ENCODE measurements at regions not wholly inside any gene's neighbourhood (a gene's known extent, or its start where the extent isn't known, plus 50 kb on each side); places are given as distances from the start of the nearest gene placed in this dataset.
"Not testable (repeated sequence)": the region's sequence is repeated elsewhere in the genome, so short reads cannot be mapped to it uniquely, and the experiment has no call there.

DNA sequence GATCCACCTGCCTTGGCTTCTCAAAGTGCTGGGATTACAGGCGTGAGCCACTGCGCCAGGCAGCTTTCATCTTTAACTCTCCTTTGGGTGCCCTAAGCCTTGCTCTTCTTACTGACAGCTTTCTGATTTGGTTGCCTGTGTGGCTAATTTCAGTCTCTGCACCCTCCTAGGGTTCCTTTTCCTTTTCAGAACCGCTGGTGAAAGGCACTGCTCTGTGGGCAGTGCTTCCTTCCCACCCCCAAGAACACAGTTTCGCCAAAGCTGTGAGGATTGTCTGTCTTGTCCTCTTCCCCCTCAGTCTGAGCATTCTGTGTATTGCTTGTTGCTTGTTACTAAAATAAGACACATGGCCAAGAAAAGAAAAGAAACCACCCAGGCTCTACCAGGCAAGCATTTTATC, 101.4 kb upstream of the FRMPD3 start:
- no peak for DNase-seq (ENCODE audit: low read depth)
- no peak overlapping the region for H3K4me3 ChIP-seq (ENCODE audit: low read length)

DNA sequence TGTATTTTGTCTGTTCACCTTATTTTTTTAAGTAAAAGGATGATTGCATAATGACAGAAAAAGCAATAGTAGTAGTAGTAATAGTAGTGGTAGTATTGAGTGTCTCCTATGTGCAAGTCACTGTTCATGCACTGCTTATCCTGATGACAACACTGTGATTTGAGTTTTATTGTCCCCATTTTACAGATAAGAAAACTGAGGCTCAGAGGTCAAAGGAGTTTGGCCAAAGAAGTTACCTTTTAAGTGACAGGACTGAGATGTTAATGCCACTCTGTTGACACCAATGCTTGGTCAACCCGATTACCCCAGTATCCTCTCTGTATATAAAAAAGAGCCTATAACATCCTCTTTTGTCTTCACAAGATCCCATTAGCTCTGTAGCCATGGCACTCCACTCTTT, 100.5 kb upstream of the FRMPD3 start:
- no peak overlapping the region for H3K4me3 ChIP-seq (ENCODE audit: low read length)
- TF ChIP-seq, protein P1, sequence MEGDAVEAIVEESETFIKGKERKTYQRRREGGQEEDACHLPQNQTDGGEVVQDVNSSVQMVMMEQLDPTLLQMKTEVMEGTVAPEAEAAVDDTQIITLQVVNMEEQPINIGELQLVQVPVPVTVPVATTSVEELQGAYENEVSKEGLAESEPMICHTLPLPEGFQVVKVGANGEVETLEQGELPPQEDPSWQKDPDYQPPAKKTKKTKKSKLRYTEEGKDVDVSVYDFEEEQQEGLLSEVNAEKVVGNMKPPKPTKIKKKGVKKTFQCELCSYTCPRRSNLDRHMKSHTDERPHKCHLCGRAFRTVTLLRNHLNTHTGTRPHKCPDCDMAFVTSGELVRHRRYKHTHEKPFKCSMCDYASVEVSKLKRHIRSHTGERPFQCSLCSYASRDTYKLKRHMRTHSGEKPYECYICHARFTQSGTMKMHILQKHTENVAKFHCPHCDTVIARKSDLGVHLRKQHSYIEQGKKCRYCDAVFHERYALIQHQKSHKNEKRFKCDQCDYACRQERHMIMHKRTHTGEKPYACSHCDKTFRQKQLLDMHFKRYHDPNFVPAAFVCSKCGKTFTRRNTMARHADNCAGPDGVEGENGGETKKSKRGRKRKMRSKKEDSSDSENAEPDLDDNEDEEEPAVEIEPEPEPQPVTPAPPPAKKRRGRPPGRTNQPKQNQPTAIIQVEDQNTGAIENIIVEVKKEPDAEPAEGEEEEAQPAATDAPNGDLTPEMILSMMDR (conservative IDR thresholded peaks at IDR 0.05; ENCODE audit: low read depth, low read length): no peak
- DNase-seq (ENCODE audit: low read depth): no peak

More for the DNA sequence above, 101.4 kb upstream of the FRMPD3 start:
- TF ChIP-seq, protein P1 (conservative IDR thresholded peaks at IDR 0.05; ENCODE audit: low read depth, low read length): no peak

DNA sequence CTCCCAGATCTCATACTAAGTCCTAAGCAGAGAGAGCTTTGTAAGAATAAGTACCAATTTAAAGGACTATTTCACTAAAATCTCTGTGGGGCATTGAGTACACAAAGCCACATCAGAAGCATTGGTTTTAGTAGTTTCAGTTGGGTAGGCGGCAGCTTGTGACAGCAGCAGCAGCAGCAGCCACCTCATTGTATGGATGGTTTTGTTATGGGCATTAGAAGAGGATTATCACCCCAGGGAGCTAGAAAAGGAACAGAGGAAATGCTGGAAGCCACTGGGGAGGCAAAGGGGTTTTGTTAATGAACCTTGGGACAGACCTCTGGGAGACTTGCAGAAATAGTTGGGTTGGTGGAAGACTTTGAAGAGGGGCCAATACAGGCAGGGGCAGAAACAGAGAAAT, 93.9 kb upstream of the FRMPD3 start:
- no peak for DNase-seq (ENCODE audit: low read depth)
- TF ChIP-seq, protein P1 (conservative IDR thresholded peaks at IDR 0.05; ENCODE audit: low read depth, low read length): no peak
- H3K4me3 ChIP-seq (ENCODE audit: low read length): no peak overlapping the region

DNA sequence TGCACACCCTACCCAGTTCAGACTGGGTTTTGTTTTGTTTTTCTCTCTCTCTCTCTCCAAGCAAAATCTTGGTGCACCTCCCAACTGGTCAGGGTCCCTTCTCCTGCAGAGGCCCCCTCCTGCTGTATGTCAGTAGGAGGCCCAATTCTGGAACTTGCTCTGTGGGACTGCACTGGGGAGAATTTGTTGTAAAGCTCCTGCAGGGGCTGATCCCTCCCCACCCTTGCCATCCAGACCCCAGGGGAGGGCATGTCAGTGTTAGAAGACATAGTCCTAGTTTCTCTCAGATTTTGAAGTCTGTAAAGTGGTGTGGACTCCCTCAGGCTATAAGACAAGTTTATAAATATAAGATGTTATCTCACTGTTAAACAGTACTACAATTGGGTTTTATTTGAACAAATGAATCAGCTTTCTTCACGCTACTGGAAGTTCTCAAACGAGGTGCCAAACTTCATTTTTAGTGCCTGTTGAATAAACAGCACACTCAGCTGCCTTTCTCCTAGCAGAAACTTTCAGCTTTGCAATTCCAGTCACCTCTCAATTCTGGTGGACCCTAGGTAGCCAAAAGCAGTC, 88.6 kb upstream of the FRMPD3 start:
- TF ChIP-seq, protein P1 (conservative IDR thresholded peaks at IDR 0.05; ENCODE audit: low read depth, low read length): no peak
- no peak for DNase-seq (ENCODE audit: low read depth)
- H3K4me3 ChIP-seq (ENCODE audit: low read length): no peak overlapping the region

DNA sequence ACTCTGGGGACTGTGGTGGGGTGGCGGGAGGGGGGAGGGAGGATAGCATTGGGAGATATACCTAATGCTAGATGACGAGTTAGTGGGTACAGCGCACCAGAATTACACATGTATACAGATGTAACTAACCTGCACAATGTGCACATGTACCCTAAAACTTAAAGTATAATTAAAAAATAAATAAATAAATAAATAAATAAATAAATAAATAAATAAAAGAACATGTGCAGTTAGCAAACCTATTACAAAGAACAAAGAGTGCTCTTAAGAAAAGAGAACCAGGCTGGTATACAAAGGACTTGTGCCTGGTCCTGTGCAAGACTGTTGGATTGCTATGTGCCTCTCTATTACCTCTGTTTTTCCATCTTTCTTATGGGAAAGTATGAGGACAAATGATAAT, 79.3 kb upstream of the FRMPD3 start:
- not testable (repeated sequence) for DNase-seq (ENCODE audit: low read depth)

DNA sequence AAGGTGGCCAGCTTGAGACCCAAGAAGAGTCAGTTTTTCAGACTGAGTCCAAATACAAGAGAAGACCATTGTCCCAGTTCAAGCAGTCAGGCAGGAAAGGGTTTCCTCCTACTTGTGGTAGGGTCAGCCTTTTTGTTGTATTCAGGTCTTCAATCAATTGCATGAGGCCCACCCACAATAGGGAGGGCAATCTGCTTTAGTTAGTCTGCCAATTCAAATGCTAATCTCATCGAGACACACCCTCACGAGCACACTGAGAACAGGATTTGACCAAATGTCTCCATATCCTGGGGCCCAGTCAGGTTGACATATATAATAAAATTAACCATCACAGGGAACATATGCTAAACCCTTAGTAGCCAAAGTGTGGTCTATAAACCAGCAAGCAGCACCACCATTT, 75.3 kb upstream of the FRMPD3 start:
- no peak overlapping the region for H3K4me3 ChIP-seq (ENCODE audit: low read length)
- TF ChIP-seq, protein P1 (conservative IDR thresholded peaks at IDR 0.05; ENCODE audit: low read depth, low read length): no peak
- no peak for DNase-seq (ENCODE audit: low read depth)

More for the DNA sequence above, 79.3 kb upstream of the FRMPD3 start:
- H3K4me3 ChIP-seq (ENCODE audit: low read length): not testable (repeated sequence)

DNA sequence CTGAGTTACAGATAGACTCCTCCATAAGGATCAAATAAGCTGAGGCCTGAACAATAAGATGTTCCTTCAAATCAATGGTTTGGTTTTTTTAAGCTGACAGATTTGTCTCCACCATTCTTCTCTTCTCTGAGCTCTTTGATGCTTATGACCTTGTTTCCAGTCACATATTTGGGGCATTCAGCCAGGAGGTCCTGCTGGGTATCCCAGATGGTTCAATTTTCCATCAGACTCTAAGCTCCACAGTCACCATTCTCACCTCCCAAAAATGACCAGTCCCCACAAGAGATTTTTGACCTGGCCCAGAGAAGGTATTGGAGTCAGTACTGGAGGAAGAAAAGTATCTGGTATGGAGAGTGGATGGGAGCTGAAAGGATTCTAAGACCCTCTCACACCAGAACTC, 74.6 kb upstream of the FRMPD3 start:
- TF ChIP-seq, protein P1 (conservative IDR thresholded peaks at IDR 0.05; ENCODE audit: low read depth, low read length): no peak

DNA sequence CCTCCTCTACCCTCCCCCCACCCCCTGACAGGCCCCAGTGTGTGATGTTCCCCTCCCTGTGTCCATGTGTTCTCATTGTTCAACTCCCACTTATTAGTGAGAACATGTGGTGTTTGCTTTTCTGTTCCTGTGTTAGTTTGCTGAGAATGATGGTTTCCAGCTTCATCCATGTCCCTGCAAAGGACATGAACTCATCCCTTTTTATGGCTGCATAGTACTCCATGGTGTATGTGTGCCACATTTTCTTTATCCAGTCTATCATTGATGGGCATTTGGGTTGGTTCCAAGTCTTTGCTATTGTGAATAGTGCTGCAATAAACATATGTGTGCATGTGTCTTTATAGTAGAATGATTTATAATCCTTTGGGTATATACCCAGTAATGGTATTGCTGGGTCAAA, 73.3 kb upstream of the FRMPD3 start:
- not testable (repeated sequence) for H3K4me3 ChIP-seq (ENCODE audit: low read length); DNase-seq (ENCODE audit: low read depth)

More for the DNA sequence above, 74.6 kb upstream of the FRMPD3 start:
- no peak overlapping the region for H3K4me3 ChIP-seq (ENCODE audit: low read length)
- DNase-seq (ENCODE audit: low read depth): no peak
